Nephron (organoid): ENCODE measurements at regions not wholly inside any gene's neighbourhood (a gene's known extent, or its start where the extent isn't known, plus 50 kb on each side); places are given as distances from the start of the nearest gene placed in this dataset.

Experiments
- H3K27ac Mint-ChIP-seq, 3 experiments: 2 replicates each; pipeline ENCODE4 v1.8.0; 2020; ENCODE audit warnings: mixed read lengths in 3 of 3, mild to moderate bottlenecking in 2 of 3, moderate library complexity in 1 of 3
- H3K27me3 Mint-ChIP-seq: 2 replicates; pipeline ENCODE4 v1.8.0; 2021; ENCODE audit warnings: low read depth, mild to moderate bottlenecking, moderate library complexity, mixed read lengths
- H3K36me3 Mint-ChIP-seq: 2 replicates; pipeline ENCODE4 v1.8.0; 2020; ENCODE audit warnings: low read depth, mixed read lengths
- H3K4me1 Mint-ChIP-seq: 2 replicates; pipeline ENCODE4 v1.8.0; 2020; ENCODE audit warnings: mixed read lengths
- H3K4me3 Mint-ChIP-seq, 3 experiments: 2 replicates each; pipeline ENCODE4 v1.8.0; 2020; ENCODE audit warnings: mild to moderate bottlenecking in 3 of 3, mixed read lengths in 3 of 3, moderate library complexity in 2 of 3
- H3K9me3 Mint-ChIP-seq: 2 replicates; pipeline ENCODE4 v1.8.0; 2020; ENCODE audit warnings: mixed read lengths
- TF ChIP-seq, protein P1 (sequence below), 3 experiments: fragments of 200-600 bp; sonication (generic); IDR thresholded peaks; one replicate each; pipeline ENCODE4 v1.5.0; 2021; ENCODE audit warnings: antibody characterized with exemption in 3 of 3; ENCODE audit not compliant: unreplicated experiment in 3 of 3

DNA sequence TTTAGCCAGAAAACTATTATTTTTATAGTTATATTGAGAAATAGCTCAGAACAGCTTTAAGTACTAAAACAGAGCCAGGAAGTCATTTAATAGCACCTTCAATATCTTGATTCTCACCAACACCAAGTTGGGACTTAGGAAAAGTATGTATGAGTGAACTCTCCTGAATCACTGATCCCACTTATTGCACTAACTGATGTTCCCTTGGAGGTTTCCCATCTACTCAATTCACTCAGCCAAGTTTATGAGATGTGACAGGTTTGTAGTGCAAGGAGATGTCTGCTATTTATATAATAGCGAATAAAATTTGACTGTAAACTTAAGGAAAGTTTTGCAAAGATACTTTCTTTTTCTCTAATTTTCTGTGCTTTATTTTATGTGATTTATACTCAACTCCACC is 1147.6 kb upstream of the PCDH20 start:
- no peaks in the 10 kb centered on the region for H3K4me1 Mint-ChIP-seq
- no peaks in the 10 kb centered on the region for H3K9me3 Mint-ChIP-seq
- H3K4me3 Mint-ChIP-seq: no peak overlapping the region
- no peak overlapping the region for H3K27ac Mint-ChIP-seq
- H3K36me3 Mint-ChIP-seq: no peaks in the 10 kb centered on the region
- no peaks in the 10 kb centered on the region for H3K27me3 Mint-ChIP-seq
- TF ChIP-seq, protein P1, sequence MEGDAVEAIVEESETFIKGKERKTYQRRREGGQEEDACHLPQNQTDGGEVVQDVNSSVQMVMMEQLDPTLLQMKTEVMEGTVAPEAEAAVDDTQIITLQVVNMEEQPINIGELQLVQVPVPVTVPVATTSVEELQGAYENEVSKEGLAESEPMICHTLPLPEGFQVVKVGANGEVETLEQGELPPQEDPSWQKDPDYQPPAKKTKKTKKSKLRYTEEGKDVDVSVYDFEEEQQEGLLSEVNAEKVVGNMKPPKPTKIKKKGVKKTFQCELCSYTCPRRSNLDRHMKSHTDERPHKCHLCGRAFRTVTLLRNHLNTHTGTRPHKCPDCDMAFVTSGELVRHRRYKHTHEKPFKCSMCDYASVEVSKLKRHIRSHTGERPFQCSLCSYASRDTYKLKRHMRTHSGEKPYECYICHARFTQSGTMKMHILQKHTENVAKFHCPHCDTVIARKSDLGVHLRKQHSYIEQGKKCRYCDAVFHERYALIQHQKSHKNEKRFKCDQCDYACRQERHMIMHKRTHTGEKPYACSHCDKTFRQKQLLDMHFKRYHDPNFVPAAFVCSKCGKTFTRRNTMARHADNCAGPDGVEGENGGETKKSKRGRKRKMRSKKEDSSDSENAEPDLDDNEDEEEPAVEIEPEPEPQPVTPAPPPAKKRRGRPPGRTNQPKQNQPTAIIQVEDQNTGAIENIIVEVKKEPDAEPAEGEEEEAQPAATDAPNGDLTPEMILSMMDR (IDR thresholded peaks at IDR 0.05; ENCODE audit: unreplicated experiment in 3 of 3): no peak

DNA sequence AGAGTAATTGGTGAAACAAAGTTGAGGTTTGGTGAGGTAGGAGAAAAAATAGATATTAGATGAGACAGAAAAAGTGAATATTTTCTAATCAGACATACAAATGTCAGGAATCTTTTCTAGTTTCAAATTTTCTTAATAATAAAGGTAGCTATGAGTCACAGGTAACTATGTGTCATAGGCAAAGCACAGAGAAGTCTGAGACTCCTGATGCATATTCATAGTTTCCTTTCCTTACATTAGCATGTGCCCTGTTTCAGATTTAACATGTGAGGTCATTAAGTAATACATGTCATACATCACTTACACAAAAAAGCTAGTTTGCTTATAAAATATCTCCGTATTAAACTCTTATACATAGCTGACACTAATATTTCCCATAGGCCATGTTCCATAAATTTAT is 1141.3 kb upstream of the PCDH20 start:
- Mint-ChIP-seq H3K9me3 (peaks cover 6% of the 10 kb centered on the region), H3K27me3 (no peaks in the 10 kb centered on the region), H3K27ac (no peak overlapping the region), H3K36me3 (no peaks in the 10 kb centered on the region), H3K4me1 (no peaks in the 10 kb centered on the region), H3K4me3 (no peak overlapping the region)
- TF ChIP-seq, protein P1 (IDR thresholded peaks at IDR 0.05; ENCODE audit: unreplicated experiment in 3 of 3): no peak

DNA sequence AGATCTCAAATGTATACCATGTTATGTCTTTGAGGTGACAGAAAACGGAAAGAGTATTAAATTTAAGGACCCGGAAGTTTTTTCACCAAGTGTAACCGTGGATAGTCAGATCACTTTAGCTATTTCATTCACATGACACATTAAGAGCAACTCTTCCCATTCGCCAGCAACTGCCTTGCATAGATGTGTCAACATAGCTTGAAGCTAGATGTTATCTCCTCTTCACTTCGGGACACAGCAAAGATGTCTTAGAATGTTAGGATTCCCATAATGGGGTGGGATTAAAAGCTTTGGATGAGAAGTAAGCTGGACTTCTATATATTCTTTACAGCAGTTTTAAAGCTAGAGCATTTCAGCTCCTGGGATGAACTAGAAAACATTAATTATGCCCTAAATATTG is 1135.9 kb upstream of the PCDH20 start:
- H3K4me1 Mint-ChIP-seq: peaks cover 7% of the 10 kb centered on the region
- no peaks in the 10 kb centered on the region for H3K27me3 Mint-ChIP-seq
- peaks cover 6% of the 10 kb centered on the region for H3K9me3 Mint-ChIP-seq
- no peaks in the 10 kb centered on the region for H3K36me3 Mint-ChIP-seq
- no peak overlapping the region for H3K27ac Mint-ChIP-seq
- TF ChIP-seq, protein P1 (IDR thresholded peaks at IDR 0.05; ENCODE audit: unreplicated experiment in 3 of 3): no peak
- H3K4me3 Mint-ChIP-seq: no peak overlapping the region

DNA sequence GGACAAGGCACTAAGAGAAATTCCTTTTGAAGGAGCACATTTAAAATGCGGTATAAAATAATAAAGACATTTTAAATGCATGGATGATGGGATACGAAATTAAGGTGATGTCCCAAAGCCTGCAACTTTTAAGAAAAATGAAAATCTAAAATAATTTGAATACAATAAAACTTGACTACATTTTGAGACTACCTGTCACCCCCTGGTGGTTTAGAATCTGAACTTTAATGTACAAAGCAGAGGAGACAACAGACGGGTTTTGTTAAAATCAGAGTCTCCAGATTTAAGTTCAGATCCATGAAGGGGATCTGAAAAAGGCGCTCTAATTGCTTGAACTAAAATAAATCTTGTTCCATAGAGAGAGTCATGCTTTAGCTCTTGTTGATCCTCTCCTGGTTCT is 1129.3 kb upstream of the PCDH20 start:
- TF ChIP-seq, protein P1 (IDR thresholded peaks at IDR 0.05; ENCODE audit: unreplicated experiment in 3 of 3): no peak
- no peaks in the 10 kb centered on the region for H3K27me3 Mint-ChIP-seq
- H3K4me1 Mint-ChIP-seq: no peaks in the 10 kb centered on the region
- no peak overlapping the region for H3K27ac Mint-ChIP-seq
- H3K9me3 Mint-ChIP-seq: no peaks in the 10 kb centered on the region
- no peaks in the 10 kb centered on the region for H3K36me3 Mint-ChIP-seq
- H3K4me3 Mint-ChIP-seq: no peak overlapping the region

DNA sequence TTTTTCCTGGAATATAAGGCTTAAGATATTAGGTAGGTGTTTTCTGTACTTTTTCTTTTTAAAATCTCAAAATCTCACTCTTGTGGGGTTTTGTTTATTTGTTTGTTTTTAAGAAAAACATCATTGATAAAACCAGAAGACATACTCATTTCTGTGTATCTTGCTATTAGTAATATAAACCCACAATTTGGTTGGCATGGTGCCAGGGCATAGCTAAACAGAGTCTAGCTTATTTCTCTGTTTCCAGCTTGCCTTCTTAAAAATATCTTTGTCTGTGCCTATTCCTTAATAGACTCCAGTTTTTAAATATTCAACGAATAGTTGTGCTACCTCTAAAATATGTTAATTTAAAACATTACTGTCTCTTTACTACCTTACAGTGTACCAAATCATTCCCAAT is 1121.9 kb upstream of the PCDH20 start:
- TF ChIP-seq, protein P1 (IDR thresholded peaks at IDR 0.05; ENCODE audit: unreplicated experiment in 3 of 3): no peak
- H3K4me3 Mint-ChIP-seq: no peak overlapping the region
- H3K4me1 Mint-ChIP-seq: no peaks in the 10 kb centered on the region

DNA sequence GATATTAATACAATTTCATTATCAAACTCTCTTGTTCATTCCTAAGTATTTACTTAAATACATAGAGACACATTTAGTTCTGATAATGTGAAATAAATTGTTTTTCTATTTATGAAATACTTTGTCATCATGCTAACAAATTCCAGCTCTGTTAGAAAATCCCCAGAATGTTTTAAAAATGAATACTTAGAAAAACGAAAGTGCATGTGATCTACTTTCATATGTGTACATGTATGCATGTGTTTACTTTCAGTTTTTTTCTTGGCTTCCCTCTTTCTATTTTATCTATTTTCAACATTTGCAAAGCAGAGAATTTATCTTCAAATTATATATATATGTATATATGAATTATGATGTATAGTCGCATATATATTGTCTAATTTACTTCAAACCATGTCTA is 1110.0 kb upstream of the PCDH20 start:
- H3K27me3 Mint-ChIP-seq: no peaks in the 10 kb centered on the region
- no peaks in the 10 kb centered on the region for H3K9me3 Mint-ChIP-seq
- H3K4me1 Mint-ChIP-seq: peaks cover 10% of the 10 kb centered on the region
- H3K4me3 Mint-ChIP-seq: no peak overlapping the region
- no peak overlapping the region for H3K27ac Mint-ChIP-seq
- TF ChIP-seq, protein P1 (IDR thresholded peaks at IDR 0.05; ENCODE audit: unreplicated experiment in 3 of 3): no peak
- H3K36me3 Mint-ChIP-seq: no peaks in the 10 kb centered on the region

More for the DNA sequence above, 1121.9 kb upstream of the PCDH20 start:
- H3K36me3 Mint-ChIP-seq: no peaks in the 10 kb centered on the region
- no peaks in the 10 kb centered on the region for H3K9me3 Mint-ChIP-seq
- H3K27ac Mint-ChIP-seq: no peak overlapping the region
- no peaks in the 10 kb centered on the region for H3K27me3 Mint-ChIP-seq
